WTC11 (cell line): ENCODE measurements at regions not wholly inside any gene's neighbourhood (a gene's known extent, or its start where the extent isn't known, plus 50 kb on each side); places are given as distances from the start of the nearest gene placed in this dataset.

ENCODE experiments used
- ATAC-seq: fragments of 200-7000 bp; cut with Tn5 transposase; 2 replicates; pipeline ENCODE4 v1.10.0; 2021; ENCODE audit warnings: mild to moderate bottlenecking, moderate library complexity
- CTCF ChIA-PET: fragments of 300-600 bp; sonication (Branson Sonifier 250); formaldehyde crosslinking; loops from one replicate; lab custom pipeline; 2021; ENCODE audit warnings: antibody characterized with exemption; lab: Charles Lee
- POLR2A ChIA-PET: fragments of 350-600 bp; sonication (Branson Sonifier 250); formaldehyde crosslinking; loops from one replicate; lab custom pipeline; 2021; ENCODE audit warnings: antibody characterized with exemption; lab: Charles Lee
- DNase-seq: peaks from one replicate; pipeline ENCODE4 v3.0.0; 2021; ENCODE audit warnings: low spot score
- H3K27ac Mint-ChIP-seq: 2 replicates; pipeline ENCODE4 v1.8.0; 2021; ENCODE audit warnings: mixed read lengths
- H3K27me3 Mint-ChIP-seq: 2 replicates; pipeline ENCODE4 v1.8.0; 2021; ENCODE audit warnings: low read depth, mild to moderate bottlenecking, moderate library complexity, mixed read lengths
- H3K36me3 Mint-ChIP-seq: 2 replicates; pipeline ENCODE4 v1.8.0; 2021; ENCODE audit warnings: mixed read lengths
- H3K4me1 Mint-ChIP-seq: 2 replicates; pipeline ENCODE4 v1.8.0; 2022; ENCODE audit warnings: mixed read lengths
- H3K4me3 Mint-ChIP-seq: 2 replicates; pipeline ENCODE4 v1.8.0; 2021; ENCODE audit warnings: mild to moderate bottlenecking, moderate library complexity, mixed read lengths
- H3K9me3 Mint-ChIP-seq: 2 replicates; pipeline ENCODE4 v1.8.0; 2021; ENCODE audit warnings: mixed read lengths
- CBFB ChIP-seq: sonication (generic); formaldehyde crosslinking; IDR thresholded peaks from 2 replicates; pipeline ENCODE4 v1.8.1; 2022; ENCODE audit warnings: mild to moderate bottlenecking, low read depth, missing genetic modification reagents
- CDX4 ChIP-seq: fragments of 250-450 bp; sonication (Bioruptor Pico); IDR thresholded peaks from 2 replicates; pipeline ENCODE4 v1.9.0; 2021; ENCODE audit warnings: moderate library complexity, mild to moderate bottlenecking, inconsistent platforms, borderline replicate concordance
- E2F5 ChIP-seq: sonication (generic); formaldehyde crosslinking; IDR thresholded peaks from 2 replicates; pipeline ENCODE4 v1.8.1; 2022; ENCODE audit warnings: mild to moderate bottlenecking, moderate library complexity, missing genetic modification reagents
- ETV6 ChIP-seq: sonication (generic); formaldehyde crosslinking; IDR thresholded peaks from 2 replicates; pipeline ENCODE4 v1.8.1; 2022; ENCODE audit warnings: mild to moderate bottlenecking, missing genetic modification reagents
- FOXK1 ChIP-seq: sonication (generic); formaldehyde crosslinking; IDR thresholded peaks from 2 replicates; pipeline ENCODE4 v1.8.0; 2022; ENCODE audit warnings: mild to moderate bottlenecking, moderate library complexity, missing genetic modification reagents
- MXD4 ChIP-seq: fragments of 250-450 bp; sonication (Bioruptor Pico); IDR thresholded peaks from 2 replicates; pipeline ENCODE4 v1.8.0; 2021; ENCODE audit warnings: mild to moderate bottlenecking, moderate library complexity, borderline replicate concordance
- OVOL2 ChIP-seq: fragments of 250-450 bp; sonication (Bioruptor Pico); IDR thresholded peaks from 2 replicates; pipeline ENCODE4 v1.9.0; 2021; ENCODE audit warnings: mild to moderate bottlenecking, borderline replicate concordance
- PRDM15 ChIP-seq: sonication (generic); formaldehyde crosslinking; IDR thresholded peaks from 2 replicates; pipeline ENCODE4 v1.8.0; 2022; ENCODE audit warnings: missing genetic modification reagents
- STAT6 ChIP-seq: sonication (generic); formaldehyde crosslinking; conservative IDR thresholded peaks from 2 replicates; pipeline ENCODE4 v1.8.1; 2023; ENCODE audit warnings: mild to moderate bottlenecking, low read depth, missing genetic modification reagents, moderate library complexity
- TEAD1 ChIP-seq: sonication (generic); formaldehyde crosslinking; IDR thresholded peaks from 2 replicates; pipeline ENCODE4 v1.8.0; 2022; ENCODE audit warnings: mild to moderate bottlenecking, missing genetic modification reagents
- TP53 ChIP-seq: sonication (generic); formaldehyde crosslinking; IDR thresholded peaks from 2 replicates; pipeline ENCODE4 v1.8.1; 2023; ENCODE audit warnings: mild to moderate bottlenecking, missing genetic modification reagents
- USF1 ChIP-seq: sonication (generic); formaldehyde crosslinking; IDR thresholded peaks from 2 replicates; pipeline ENCODE4 v1.8.0; 2022; ENCODE audit warnings: mild to moderate bottlenecking, missing genetic modification reagents
- ZMAT4 ChIP-seq: fragments of 250-450 bp; sonication (Bioruptor Pico); IDR thresholded peaks from 2 replicates; pipeline ENCODE4 v1.9.0; 2021; ENCODE audit warnings: mild to moderate bottlenecking
- ZNF219 ChIP-seq: sonication (generic); formaldehyde crosslinking; IDR thresholded peaks from 2 replicates; pipeline ENCODE4 v1.8.0; 2023; ENCODE audit warnings: missing genetic modification reagents, mild to moderate bottlenecking, borderline replicate concordance
- ZNF232 ChIP-seq: sonication (generic); formaldehyde crosslinking; IDR thresholded peaks from 2 replicates; pipeline ENCODE4 v1.8.0; 2022; ENCODE audit warnings: mild to moderate bottlenecking, missing genetic modification reagents
- ZNF671 ChIP-seq: fragments of 250-450 bp; sonication (Bioruptor Pico); IDR thresholded peaks from 2 replicates; pipeline ENCODE4 v1.8.0; 2021; ENCODE audit warnings: mild to moderate bottlenecking
- TF ChIP-seq, protein P1 (sequence below): sonication (generic); formaldehyde crosslinking; IDR thresholded peaks from 2 replicates; pipeline ENCODE4 v1.8.0; 2022; ENCODE audit warnings: mild to moderate bottlenecking, missing genetic modification reagents

DNA sequence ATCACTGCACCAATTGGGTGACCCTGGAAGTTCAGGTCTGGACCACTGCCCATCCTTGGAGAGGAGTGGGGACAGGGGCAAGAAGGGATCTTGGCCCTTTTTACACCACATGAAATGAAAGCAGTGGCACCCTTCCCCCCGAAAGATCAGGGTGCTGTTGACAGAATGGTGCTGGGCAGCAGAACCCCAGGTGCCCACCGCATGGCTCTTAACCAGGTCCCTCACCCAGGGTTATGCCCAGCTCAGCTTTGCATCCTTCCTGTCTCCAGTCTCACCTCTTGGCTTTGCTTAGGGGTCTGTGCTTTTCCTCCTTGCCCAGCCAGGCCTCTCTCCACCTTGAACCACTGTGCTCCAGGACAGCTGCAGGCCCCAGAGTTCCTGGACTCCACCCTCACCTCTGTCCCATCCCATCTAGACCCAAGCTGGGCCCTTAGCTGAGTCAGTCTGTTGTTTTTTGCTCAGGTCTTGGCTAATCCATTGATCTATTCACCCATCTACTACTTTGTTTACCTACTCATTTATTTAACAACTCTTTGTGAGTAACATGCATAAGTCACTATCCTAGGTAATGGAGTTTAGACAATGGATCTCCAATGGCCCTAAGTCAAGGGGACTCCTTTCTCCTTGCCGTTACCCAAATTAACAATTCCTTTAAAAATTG is 77.1 kb upstream of the PRR23E start (continued):
- no peak for TF ChIP-seq ETV6 (CRISPR knock-in tag)
- no peak for TF ChIP-seq CBFB
- TF ChIP-seq E2F5 (CRISPR knock-in tag), result no peak
- no peak for TF ChIP-seq FOXK1 (CRISPR knock-in tag)
- TF ChIP-seq PRDM15 (CRISPR knock-in tag), result no peak
- TF ChIP-seq TEAD1 (CRISPR knock-in tag), result no peak
- TF ChIP-seq, protein P1, sequence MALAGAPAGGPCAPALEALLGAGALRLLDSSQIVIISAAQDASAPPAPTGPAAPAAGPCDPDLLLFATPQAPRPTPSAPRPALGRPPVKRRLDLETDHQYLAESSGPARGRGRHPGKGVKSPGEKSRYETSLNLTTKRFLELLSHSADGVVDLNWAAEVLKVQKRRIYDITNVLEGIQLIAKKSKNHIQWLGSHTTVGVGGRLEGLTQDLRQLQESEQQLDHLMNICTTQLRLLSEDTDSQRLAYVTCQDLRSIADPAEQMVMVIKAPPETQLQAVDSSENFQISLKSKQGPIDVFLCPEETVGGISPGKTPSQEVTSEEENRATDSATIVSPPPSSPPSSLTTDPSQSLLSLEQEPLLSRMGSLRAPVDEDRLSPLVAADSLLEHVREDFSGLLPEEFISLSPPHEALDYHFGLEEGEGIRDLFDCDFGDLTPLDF (CRISPR knock-in tag), result no peak
- no peak for TF ChIP-seq MXD4 (CRISPR knock-in tag)
- no peak for TF ChIP-seq ZNF671 (CRISPR knock-in tag)
- TF ChIP-seq OVOL2 (CRISPR knock-in tag), result no peak
- TF ChIP-seq ZMAT4 (CRISPR knock-in tag), result no peak
- TF ChIP-seq TP53 (CRISPR knock-in tag), result no peak

GRCh38 chr3:127118366-127118765 is 74.6 kb upstream of the PRR23E start:
- CTCF ChIA-PET, result interaction anchor here (0.7 kb wide), 1 partner anchor 33 kb away, joined by 3 read pairs; no protein-coding TSS in a partner anchor
- DNase-seq, result no peak
- peaks cover 15% of the 10 kb centered on the region; the same call in 1 of the 2 replicates for H3K27me3 Mint-ChIP-seq

More at GRCh38 chr3:127118366-127118765, 74.6 kb upstream of the PRR23E start:
- peaks cover 1% of the 10 kb centered on the region for H3K36me3 Mint-ChIP-seq
- H3K4me1 Mint-ChIP-seq, result peaks cover 24% of the 10 kb centered on the region
- ATAC-seq, result no peak
- no peak overlapping the region for H3K4me3 Mint-ChIP-seq
- POLR2A ChIA-PET, result no interaction called here
- H3K27ac Mint-ChIP-seq, result no peak overlapping the region
- peaks cover 13% of the 10 kb centered on the region for H3K9me3 Mint-ChIP-seq
- TF ChIP-seq CDX4 (CRISPR knock-in tag) (no peak), CBFB (no peak), ZNF219 (CRISPR knock-in tag) (no peak), USF1 (CRISPR knock-in tag) (no peak), STAT6 (CRISPR knock-in tag) (no peak), ZNF232 (CRISPR knock-in tag) (no peak)
- TF ChIP-seq, protein P1 (CRISPR knock-in tag), result no peak
- TF ChIP-seq, all 79 proteins: peak for 0
